ENCODE measurements at regions not wholly inside any gene's neighbourhood (a gene's known extent, or its start where the extent isn't known, plus 50 kb on each side); places are given as distances from the start of the nearest gene placed in this dataset.

GRCh38 chr17:52674686-52675085, 516.2 kb upstream of the CA10 start:
- Mint-ChIP-seq H3K9me3 (ENCODE audit: unreplicated experiment) (peaks cover 49% of the 10 kb centered on the region), H3K36me3 (ENCODE audit: unreplicated experiment) (no peaks in the 10 kb centered on the region), H3K27ac (ENCODE audit: unreplicated experiment) (no peak overlapping the region), H3K4me3 (ENCODE audit: unreplicated experiment) (no peak overlapping the region), H3K27me3 (ENCODE audit: unreplicated experiment) (no peaks in the 10 kb centered on the region), H3K4me1 (ENCODE audit: unreplicated experiment) (no peaks in the 10 kb centered on the region)
- no peak for TF ChIP-seq CTCF (IDR thresholded peaks at IDR 0.05)
- no peak for DNase-seq (ENCODE audit: extremely low spot score, unreplicated experiment)

DNA sequence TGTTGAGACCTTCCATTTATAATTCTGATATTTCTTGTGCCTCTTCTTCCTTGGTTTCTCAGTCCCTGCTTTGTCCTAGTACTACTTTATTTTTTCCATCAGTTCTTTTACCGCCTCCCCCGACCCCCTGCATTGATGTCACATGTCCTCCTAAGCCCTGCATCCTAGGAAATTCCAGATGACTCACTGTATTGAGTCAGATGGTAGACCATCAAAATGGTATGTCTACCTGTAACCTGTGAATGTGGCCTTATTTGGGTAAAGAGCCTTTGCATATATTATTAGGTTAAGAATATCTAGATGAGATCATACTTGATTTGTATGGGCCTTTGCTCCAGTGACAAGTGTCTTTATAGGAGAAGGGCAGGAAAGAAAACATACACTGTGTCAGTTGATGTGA, 515.3 kb upstream of the CA10 start:
- H3K27ac Mint-ChIP-seq (ENCODE audit: unreplicated experiment), result no peak overlapping the region
- peaks cover 48% of the 10 kb centered on the region for H3K9me3 Mint-ChIP-seq (ENCODE audit: unreplicated experiment)
- no peak for DNase-seq (ENCODE audit: extremely low spot score, unreplicated experiment)
- no peak overlapping the region for H3K4me3 Mint-ChIP-seq (ENCODE audit: unreplicated experiment)
- no peak for TF ChIP-seq CTCF (IDR thresholded peaks at IDR 0.05)
- no peaks in the 10 kb centered on the region for H3K4me1 Mint-ChIP-seq (ENCODE audit: unreplicated experiment)
- H3K36me3 Mint-ChIP-seq (ENCODE audit: unreplicated experiment), result no peaks in the 10 kb centered on the region
- no peaks in the 10 kb centered on the region for H3K27me3 Mint-ChIP-seq (ENCODE audit: unreplicated experiment)

GRCh38 chr17:52666264-52666663, 507.8 kb upstream of the CA10 start:
- Mint-ChIP-seq H3K27ac (ENCODE audit: unreplicated experiment) (no peak overlapping the region), H3K36me3 (ENCODE audit: unreplicated experiment) (no peaks in the 10 kb centered on the region), H3K27me3 (ENCODE audit: unreplicated experiment) (no peaks in the 10 kb centered on the region), H3K4me3 (ENCODE audit: unreplicated experiment) (no peak overlapping the region), H3K4me1 (ENCODE audit: unreplicated experiment) (no peaks in the 10 kb centered on the region), H3K9me3 (ENCODE audit: unreplicated experiment) (peaks cover 26% of the 10 kb centered on the region)
- no peak for TF ChIP-seq CTCF (IDR thresholded peaks at IDR 0.05)
- no peak for DNase-seq (ENCODE audit: extremely low spot score, unreplicated experiment)

- H3K9me3 Mint-ChIP-seq (ENCODE audit: unreplicated experiment), result peaks cover 22% of the 10 kb centered on the region
- H3K27ac Mint-ChIP-seq (ENCODE audit: unreplicated experiment), result no peak overlapping the region
- H3K4me3 Mint-ChIP-seq (ENCODE audit: unreplicated experiment), result no peak overlapping the region
- no peak for TF ChIP-seq CTCF (IDR thresholded peaks at IDR 0.05)
- no peaks in the 10 kb centered on the region for H3K4me1 Mint-ChIP-seq (ENCODE audit: unreplicated experiment)
- no peak for DNase-seq (ENCODE audit: extremely low spot score, unreplicated experiment)
- no peaks in the 10 kb centered on the region for H3K36me3 Mint-ChIP-seq (ENCODE audit: unreplicated experiment)
- H3K27me3 Mint-ChIP-seq (ENCODE audit: unreplicated experiment), result no peaks in the 10 kb centered on the region
These were observed 502.2 kb upstream of the CA10 start for GRCh38 chr17:52660692-52661091.

GRCh38 chr17:52653014-52653413, 494.5 kb upstream of the CA10 start:
- Mint-ChIP-seq H3K4me3 (ENCODE audit: unreplicated experiment) (no peak overlapping the region), H3K4me1 (ENCODE audit: unreplicated experiment) (no peaks in the 10 kb centered on the region), H3K27ac (ENCODE audit: unreplicated experiment) (no peak overlapping the region), H3K27me3 (ENCODE audit: unreplicated experiment) (no peaks in the 10 kb centered on the region), H3K36me3 (ENCODE audit: unreplicated experiment) (no peaks in the 10 kb centered on the region), H3K9me3 (ENCODE audit: unreplicated experiment) (peaks cover 31% of the 10 kb centered on the region)
- no peak for TF ChIP-seq CTCF (IDR thresholded peaks at IDR 0.05)
- no peak for DNase-seq (ENCODE audit: extremely low spot score, unreplicated experiment)

Measured in osteocyte (in vitro differentiated cells).